ENCODE measurements at regions not wholly inside any gene's neighbourhood (a gene's known extent, or its start where the extent isn't known, plus 50 kb on each side); places are given as distances from the start of the nearest gene placed in this dataset.

DNA sequence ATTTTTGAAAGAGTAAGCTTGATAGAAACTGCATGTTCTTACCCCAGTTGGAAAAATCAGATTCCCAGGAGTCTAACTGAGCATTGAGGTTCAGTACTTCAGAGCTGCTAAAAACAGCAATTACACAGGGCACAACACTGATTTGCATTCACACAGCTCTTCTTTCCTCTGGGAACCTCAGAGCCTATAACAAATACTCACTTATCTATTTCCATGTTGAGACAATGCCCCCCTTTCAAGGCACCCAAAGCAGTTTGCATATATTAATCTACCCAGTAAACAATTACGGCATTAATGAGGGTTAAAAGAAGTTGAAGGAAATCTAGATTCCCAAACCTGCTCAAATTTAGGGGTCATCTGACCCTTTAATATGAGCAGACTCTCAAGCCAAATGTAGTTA lies 126.9 kb upstream of the SLC35F3 start:
- TF ChIP-seq, protein P1, sequence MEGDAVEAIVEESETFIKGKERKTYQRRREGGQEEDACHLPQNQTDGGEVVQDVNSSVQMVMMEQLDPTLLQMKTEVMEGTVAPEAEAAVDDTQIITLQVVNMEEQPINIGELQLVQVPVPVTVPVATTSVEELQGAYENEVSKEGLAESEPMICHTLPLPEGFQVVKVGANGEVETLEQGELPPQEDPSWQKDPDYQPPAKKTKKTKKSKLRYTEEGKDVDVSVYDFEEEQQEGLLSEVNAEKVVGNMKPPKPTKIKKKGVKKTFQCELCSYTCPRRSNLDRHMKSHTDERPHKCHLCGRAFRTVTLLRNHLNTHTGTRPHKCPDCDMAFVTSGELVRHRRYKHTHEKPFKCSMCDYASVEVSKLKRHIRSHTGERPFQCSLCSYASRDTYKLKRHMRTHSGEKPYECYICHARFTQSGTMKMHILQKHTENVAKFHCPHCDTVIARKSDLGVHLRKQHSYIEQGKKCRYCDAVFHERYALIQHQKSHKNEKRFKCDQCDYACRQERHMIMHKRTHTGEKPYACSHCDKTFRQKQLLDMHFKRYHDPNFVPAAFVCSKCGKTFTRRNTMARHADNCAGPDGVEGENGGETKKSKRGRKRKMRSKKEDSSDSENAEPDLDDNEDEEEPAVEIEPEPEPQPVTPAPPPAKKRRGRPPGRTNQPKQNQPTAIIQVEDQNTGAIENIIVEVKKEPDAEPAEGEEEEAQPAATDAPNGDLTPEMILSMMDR (conservative IDR thresholded peaks at IDR 0.05 in 1 of 2, IDR thresholded peaks at IDR 0.05 in 1 of 2; ENCODE audit: extremely low read depth in 1 of 2, insufficient read depth in 1 of 2, low read depth in 1 of 2, low read length in 2 of 2), result no peak
- TF ChIP-seq EZH2 (IDR thresholded peaks at IDR 0.05; ENCODE audit: borderline replicate concordance, low read length), result no peak

Data from mammary epithelial cell (primary cell).